ENCODE measurements at regions not wholly inside any gene's neighbourhood (a gene's known extent, or its start where the extent isn't known, plus 50 kb on each side); places are given as distances from the start of the nearest gene placed in this dataset.
"Not testable (repeated sequence)": the region's sequence is repeated elsewhere in the genome, so short reads cannot be mapped to it uniquely, and the experiment has no call there.

DNA sequence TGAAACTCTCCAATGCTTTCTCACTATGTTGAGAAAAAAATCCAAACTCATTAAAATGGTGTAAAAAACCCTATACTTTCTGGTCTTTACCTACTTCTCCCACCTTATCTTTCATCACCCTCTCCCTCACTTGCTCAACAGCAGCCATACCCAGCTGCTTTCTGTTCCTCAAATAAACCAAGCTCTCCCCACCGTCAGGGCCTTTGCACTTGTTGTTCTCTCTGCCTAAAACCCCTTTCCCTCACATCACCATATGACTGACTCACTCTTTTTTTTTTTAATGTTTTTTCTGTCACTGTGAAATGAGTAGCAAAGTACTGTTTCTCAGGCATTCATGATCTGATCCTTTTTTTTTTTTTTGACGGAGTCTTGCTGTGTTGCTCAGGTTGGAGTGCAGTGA, 122.3 kb upstream of the TMEM164 start:
- DNase-seq = no peak

DNA sequence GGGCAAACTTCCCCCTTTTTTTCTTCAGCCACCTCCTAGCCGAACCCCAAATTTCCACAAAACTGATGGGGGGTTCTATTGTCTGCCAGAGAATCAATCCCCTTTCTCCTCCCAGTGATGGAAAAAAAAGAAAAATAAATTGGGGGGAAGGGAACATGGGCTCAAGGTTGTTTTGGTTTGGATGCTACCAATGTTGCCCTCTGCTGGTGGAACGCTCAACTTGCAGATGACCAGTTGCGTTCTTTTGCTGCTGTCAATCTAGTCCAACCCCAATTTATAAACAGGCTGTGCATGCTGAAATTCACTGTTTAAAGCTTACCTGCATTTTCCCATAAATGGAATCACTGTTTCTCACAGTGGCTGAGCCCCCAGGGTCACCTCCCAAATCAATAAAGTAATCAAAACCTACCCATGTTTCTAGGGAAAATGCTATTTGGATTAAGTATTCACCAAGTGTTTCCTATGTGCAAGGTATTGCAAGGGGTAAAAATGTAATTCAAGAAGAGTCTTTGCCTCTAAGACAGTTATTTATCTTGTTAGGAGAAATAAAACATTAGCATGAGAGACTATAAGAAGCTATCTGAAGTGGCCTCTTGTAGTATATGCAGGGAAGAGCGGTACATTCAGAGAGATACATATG, 116.7 kb upstream of the TMEM164 start:
- no peak for DNase-seq

DNA sequence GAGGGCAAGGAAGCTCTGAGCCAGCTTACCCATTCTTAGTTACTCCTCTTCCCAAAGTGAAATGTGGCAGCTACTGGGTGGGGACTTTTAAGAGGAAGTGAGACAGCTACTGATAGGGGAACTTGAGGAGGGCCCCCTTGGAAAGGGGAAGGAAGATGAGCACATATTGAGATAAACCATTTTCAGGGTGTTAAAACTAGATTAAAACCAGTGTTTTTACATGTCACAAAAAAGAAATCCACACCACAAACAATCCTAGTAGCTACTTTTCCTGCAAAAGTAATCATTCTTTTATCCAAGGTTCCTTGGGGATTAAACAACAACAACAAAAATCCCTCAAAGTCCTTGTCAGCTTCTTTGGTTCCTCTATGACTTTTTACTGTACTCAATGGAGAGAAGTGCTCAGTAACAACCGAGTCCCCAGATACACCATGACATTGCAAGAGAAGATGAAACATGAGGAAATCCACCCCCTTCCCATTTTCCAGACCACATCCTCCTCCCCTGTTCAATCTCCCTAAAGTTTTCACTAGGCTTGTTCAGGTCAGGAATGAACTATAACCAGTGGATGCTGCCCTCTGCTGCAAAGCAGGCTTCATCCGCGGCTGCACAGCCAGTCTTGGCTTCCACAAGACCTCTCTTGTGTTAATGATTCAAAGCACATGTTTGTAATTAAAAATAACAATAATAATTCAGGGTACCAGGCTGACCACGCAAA, 113.5 kb upstream of the TMEM164 start:
- no peak for DNase-seq

DNA sequence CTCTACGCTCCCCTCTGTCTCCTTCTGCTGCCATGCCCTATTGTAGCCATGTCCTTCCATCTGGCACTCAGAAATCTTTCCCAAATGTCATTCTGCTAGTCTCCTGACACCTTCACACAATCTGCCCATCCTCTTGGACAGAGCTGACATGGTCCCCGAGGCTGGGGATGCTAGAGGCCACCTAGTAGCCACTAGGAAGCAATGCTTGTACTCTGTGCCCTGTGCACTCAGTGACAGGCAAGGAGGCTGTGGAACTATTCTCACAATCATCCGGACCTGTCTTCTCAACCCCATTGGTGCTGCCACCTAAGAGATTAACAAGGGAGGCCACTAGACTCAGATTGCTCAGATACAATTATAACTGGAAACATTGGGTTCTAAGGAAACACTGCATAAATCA, 112.6 kb upstream of the TMEM164 start:
- DNase-seq = no peak

DNA sequence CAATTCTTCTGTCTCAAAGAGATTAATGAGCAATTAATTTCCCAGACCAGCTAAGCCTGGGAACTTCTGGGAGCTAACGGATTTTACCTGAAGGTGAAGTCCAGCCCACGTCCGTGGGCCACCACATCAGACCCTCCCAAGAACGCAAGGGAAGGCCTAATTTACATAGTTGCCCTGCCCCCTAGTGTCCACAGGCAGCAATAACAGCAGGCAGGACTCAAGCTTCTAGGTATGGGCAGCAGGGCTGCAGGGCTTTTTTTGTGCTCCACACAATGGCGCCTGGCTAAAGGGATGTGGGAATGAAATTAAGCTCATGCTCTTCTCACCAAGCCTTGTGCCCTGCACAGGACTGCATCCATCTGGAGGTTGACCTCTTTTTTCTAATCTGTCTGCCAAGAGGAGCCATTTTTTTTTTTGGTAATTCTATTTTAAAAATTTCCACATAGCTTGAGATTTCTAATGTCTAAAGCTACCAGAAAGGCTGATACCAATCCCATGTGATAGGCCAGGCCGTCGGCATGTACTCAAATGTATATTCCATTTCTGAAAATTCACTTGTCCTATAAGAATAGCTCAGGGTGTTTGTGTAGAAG, 111.9 kb upstream of the TMEM164 start:
- DNase-seq = peak; percentile 57

DNA sequence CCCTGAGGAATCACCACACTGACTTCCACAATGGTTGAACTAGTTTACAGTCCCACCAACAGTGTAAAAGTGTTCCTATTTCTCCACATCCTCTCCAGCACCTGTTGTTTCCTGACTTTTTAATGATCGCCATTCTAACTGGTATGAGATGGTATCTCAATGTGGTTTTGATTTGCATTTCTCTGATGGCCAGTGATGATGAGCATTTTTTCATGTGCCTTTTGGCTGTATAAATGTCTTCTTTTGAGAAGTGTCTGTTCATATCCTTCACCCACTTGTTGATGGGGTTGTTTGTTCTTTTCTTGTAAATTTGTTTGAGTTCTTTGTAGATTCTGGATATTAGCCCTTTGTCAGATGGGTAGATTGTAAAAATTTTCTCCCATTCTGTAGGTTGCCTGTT, 106.9 kb upstream of the TMEM164 start:
- not testable (repeated sequence) for DNase-seq

DNA sequence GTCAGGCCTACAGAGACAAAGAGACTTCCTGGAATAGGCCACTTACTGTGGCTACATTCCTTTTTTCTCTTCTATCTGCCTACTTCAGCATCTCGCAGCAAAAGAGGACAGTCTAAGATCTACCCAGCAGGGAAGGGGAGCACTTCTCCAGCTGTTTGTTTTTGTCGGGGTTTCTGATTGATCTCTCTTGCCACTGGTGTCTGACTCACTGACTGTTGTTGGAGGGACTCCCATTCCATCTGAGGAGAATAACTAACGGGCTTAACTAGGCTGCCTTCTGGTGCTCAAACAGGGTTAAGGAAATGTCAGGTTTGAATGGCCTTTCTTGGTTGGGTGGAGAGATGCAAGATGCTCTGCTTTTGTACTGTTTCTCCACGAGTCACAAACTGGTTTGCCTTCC, 100.2 kb upstream of the TMEM164 start:
- no peak for DNase-seq

DNA sequence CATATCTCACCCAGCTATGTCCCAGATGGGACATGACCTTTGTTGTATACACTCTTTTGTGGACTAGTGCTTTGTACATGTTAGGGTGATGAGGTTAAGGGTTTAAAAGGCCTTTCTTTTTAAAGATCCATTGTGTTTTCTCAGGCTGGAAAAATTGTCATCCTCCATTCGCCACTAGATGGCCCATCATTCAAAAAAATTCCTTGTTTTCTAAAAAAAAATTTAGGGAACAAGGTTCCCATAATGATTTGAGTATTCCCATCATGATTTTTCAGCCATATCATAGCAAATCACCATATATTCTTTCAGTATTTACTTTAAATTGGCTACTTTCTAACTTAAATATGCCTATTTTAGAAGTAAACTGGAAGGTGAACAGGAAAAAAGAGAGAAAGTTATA, 91.9 kb upstream of the TMEM164 start:
- DNase-seq = no peak

DNA sequence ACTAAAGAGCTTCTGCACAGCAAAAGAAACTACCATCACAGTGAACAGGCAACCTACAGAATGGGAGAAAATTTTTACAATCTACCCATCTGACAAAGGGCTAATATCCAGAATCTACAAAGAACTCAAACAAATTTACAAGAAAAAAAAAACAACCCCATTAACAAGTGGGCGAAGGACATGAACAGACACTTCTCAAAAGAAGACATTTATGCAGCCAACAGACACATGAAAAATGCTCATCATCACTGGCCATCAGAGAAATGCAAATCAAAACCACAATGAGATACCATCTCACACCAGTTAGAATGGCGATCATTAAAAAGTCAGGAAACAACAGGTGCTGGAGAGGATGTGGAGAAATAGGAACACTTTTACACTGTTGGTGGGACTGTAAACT, 89.9 kb upstream of the TMEM164 start:
- not testable (repeated sequence) for DNase-seq

DNA sequence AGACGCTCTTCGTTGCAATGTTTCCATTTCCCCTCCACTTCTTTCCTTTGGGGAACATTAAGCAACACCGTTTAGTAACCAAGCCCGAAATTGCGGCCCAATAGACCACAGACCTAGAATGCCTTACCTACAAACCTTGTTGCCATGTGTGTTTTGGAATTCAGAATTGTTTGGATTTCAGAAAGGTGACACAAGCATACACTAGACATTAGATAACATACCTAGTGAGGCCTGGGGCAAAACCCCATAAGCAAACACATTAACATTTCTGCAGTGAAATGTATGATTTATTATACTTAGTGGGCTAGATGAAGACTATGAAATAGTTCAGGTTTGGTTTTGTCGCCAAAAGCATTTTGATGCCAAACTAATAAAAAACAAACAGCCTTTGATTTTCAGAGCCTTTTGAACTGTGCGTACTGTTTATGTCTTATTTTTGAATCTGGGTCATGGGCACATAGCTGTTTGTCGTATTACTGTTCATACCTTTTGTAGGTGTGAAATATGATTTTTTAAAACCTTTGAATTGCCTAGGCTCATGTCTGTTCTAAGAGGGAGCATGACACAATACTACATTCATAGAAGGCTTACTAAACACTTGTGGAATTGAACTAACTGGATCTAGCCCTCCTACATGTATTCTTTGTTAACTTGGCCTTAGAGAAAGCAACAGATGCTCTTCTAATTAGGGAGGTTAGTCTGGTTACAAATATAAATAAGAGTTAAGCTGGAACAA, 88.6 kb upstream of the TMEM164 start:
- DNase-seq = no peak

DNA sequence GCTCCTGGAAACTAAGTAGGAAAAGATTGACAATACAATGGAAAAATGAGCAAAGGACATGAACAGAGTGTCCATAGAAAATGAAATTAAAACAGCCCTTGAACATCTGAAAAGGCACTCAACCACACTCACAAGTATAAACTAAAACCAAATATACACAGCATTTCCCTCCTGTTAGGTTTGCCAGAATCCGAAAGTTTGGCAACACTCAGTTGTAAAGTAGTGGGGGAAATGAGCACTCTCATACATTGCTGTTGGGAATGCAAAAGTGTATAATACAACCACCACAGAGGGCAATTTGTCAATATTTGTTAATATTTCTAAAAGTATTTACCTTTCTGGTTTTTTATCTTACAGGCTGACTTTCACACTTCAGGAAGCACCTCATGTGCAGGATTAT, 84.2 kb upstream of the TMEM164 start:
- DNase-seq = no peak

DNA sequence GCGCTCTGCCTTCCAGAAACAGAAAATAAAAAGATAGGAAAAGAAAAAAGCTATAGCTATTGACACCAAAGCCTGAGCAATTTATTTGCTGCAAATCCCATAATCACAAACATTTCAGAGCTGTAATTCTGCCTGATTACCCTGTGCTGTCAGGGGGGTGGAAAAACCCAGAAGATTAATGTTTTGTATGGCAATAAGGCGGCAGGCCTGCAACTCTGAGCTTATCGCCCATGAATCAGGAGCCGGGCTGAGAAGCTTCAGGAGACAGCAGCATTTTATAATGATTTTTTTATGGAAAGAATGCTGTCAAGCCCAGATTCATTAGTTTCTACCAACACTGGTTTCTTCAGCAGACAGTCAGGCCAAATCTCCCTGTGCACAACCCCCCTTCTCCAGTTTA, 82.6 kb upstream of the TMEM164 start:
- DNase-seq = no peak

DNA sequence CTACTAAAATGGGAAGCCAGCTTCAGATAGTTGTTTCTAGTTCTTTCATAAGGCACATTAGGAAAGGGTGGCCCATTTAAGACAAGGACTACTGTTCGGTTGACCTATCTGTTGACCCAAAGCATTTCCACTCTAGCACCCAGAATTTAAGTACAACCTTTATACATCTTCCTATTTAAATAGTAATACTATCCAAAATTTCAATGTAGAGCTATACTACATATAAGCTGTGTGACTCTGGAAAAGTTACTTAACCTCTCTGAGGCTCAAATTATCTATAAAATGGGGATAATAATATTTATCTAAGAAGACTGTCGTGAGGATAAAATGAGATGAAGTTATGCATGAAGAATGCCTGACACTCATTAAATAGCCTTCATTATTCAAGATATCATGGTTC, 82.0 kb upstream of the TMEM164 start:
- no peak for DNase-seq

DNA sequence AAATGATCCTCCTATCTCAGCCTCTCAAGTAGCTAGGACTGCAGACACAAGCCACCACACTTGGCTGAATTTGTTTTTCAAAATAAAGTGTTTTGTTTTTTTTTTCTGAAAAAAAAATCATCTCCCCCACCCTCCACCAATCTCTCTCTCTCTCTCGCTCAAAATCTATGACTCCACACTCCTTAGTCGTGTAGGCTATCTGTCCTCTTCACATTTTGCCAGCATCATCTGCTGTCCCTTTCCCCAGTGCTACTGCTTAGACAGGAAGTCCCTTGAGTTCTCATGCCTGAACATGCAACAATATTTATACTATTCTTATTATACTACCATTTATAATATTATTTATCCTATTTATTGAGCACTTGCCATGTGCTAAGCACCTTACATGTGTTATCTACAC, 80.7 kb upstream of the TMEM164 start:
- no peak for DNase-seq

DNA sequence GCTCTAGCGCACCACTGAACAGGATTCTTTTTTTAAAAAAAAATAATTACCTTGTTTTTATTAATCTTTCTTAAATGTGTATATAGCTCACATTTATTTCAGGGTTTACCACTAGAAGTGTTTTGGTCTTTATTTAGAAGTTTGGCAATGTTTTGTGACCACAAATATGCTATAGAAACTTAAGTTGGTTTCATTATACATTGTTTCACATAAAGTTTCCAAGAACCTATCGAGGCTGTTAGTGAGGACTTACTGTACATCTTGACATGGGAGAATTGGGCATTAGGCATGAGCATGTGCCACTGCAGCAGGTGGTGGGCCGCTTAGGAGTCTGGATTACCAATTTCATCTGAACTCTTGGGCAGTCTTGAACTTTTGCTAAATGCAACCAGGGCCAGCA, 77.9 kb upstream of the TMEM164 start:
- not testable (repeated sequence) for DNase-seq

DNA sequence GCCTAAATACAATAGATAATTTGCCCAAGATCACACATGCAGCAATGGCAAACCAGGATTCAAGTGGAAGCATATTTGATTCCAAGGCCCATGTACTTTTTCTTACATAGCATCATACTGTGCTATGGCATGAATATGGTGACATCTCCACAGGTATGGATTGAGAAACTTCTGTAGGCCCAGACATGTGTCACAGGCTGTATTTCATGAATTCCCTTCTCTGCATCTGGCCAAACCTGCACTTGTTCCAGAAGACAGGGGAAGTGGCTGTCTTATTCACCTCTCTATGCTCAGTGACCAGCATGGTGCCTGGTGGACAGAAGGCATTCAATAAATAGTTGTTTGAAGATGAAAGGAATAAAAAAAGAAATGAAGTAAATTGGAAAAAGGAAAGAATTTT, 77.3 kb upstream of the TMEM164 start:
- no peak for DNase-seq

DNA sequence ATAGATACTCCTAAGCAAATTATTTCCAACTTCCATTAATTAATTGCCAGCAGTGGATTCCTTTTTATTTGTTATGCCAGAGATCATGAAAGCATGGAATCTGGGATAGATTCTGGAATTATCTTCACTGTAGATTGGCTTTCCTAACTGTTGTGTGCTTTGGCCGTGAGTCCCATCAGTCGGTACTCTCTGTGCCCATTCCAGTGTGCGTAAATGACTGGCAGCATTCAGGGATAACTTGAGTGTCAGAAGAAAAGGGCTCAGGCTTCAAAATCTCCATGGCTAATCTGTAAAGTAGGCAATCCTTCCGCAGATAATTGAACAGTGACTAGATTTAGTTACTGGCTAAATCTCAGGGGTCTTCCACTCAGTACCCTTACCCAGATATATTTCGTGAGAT, 76.8 kb upstream of the TMEM164 start:
- DNase-seq = no peak

DNA sequence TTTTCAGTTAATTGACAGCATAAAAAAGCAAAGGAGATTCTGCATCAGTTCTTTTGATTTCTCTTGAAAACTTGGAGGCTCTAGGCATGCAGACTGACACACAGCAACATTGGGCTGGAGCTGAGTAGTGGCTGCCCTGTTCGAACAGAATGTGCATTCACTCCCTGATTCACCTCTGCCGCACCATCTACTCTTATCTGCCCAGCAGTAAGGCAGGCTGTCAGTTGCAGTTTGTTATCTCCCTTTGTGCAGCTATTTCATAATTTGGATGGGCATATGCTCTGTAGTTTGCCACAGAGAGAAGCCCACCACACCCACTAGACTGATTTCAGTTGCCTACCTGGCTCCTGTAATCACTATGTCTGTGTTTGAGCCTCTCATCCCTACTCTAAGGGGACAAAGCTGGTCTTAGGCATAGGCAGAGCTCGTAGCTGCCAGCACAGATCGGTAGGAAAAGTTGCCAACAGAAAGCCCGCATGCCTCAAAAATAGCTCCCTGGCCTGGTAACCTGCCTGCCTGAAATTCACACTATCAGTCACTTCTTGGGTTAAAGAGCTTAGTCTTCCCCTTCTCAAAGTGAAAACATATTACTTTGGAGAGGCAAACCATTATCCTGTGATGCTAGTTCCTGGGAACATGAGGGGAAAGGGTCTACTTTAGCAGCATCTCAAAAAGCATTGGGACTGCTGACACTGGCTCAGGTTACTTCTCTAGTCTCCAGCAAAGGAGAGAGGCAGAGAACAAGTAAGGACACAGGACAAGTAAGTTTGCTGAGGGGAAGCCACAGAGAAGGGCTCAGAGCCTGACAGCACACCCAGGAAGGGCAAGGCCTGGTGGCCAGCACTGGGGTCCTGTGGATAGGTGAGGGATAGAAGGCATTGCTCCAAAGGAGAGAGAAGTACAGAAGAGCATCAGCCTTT, 75.9 kb upstream of the TMEM164 start:
- no peak for DNase-seq

DNA sequence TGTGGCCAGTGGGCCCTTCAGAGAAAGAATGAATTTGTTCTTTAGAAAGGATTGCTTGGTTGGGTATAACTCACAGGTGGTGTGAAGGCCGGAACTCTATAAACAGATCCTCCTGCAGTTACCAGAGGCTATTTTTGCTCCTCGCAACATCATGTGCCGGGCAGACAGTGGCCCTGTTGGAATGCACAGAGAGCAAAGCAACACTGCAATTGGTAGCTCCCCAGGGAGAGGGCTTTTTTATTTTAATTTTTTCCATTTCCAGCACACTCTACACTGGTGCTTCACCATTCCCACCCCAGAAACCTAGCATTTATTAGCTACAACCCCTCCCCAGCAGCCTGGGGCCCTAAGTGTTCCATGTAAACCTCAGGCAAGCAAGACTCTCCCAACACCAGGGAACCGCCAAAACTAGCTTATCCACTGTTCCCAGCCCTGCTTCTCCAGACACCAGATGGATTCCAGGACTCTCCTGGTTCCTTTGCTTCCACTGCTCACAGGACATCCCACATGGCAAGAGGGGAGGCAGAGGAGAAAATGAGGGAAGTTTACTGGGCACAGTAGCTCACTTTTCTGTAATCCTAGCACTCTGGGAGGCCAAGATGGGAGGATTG, 75.1 kb upstream of the TMEM164 start:
- no peak for DNase-seq

DNA sequence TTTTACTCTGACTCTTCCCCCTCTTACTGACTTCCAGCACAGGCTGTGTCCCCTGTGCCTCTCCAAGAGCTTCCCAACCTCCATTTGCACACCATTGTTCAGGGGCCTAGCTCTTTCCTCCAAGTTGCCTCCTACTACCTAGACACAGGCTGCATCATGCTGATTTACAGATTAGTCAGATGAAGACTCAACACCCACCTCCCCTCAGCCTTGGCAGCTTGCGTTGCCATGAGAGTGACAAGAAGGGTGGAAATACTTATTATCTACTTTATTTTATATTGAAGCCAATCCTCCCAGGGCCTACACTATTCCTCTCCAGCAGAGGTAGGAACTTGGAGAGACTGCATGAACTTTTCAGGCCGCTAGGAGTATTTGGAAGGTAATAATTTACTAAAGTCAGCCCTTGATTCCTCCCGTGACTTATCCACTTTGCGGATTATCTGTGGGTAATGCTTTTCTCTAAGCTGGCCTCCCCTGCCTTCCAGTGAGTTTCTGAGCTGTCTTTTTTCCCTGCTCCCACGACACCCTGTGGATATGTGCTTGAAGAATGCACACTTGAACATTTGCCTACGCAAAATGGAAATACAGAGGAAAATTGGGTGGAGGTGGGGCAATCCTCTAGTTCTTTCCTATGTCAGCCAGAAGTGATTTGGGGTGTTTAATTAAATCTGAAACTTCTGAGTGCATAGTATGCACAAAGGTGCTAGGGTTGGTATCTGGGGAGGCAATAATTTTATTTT, 74.1 kb upstream of the TMEM164 start:
- no peak for DNase-seq

DNA sequence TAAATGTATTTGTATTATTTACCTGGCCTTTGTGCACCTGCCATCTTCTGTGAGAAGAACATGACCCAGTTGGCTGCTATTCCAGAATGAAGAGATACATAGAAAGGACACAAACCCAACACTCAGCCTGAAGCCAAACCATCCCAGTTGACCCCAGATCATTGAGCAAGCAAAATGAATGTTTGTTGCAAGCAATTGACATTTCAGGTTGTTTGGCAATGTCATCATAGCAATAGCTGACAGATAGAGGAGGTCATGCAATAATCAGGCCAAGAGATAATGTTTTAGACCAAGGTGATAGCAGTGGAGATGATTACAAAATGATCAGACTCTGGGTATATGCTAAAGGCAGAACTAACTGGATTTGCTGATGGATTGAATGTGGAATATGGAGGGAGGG, 71.2 kb upstream of the TMEM164 start:
- no peak for DNase-seq

DNA sequence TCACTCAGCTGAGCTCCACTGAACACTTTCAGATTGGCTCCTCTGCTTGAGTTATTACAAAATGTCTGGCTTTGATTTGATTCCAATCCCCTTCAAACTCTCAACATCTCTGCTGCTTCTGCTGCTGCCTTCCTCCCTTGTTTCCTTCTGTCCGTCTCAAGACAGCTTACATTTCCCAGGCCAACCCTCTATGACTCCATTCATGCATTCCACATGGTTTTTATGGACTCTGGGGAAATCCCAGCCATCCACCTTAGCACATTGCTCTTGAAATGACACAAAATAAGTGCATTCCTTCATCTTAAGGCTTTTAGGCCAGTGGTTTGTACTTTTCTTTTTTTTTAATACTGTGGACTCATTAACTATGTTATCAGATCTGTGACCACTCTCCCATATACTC, 68.5 kb upstream of the TMEM164 start:
- DNase-seq = no peak
